KMS-11 (cell line): ENCODE measurements at regions not wholly inside any gene's neighbourhood (a gene's known extent, or its start where the extent isn't known, plus 50 kb on each side); places are given as distances from the start of the nearest gene placed in this dataset.

Experiments
- H2AFZ ChIP-seq: fragments of 200-600 bp; sonication (generic); 2 replicates; pipeline ENCODE4 v1.6.1; 2016; ENCODE audit warnings: antibody characterized with exemption, mixed run types, low read depth
- H3K27ac ChIP-seq: fragments of 200-600 bp; sonication (generic); 2 replicates; pipeline ENCODE4 v1.6.1; 2016; ENCODE audit warnings: mild to moderate bottlenecking, mixed run types
- H3K27me3 ChIP-seq: fragments of 200-600 bp; sonication (generic); 2 replicates; pipeline ENCODE4 v1.6.1; 2017; ENCODE audit warnings: mild to moderate bottlenecking, low read depth, mixed run types, moderate library complexity; ENCODE audit not compliant: insufficient read depth
- H3K36me3 ChIP-seq: fragments of 200-600 bp; sonication (generic); 2 replicates; pipeline ENCODE4 v1.6.1; 2017; ENCODE audit warnings: mild to moderate bottlenecking, mixed run types; ENCODE audit not compliant: insufficient read depth
- H3K4me1 ChIP-seq: fragments of 200-600 bp; sonication (generic); 2 replicates; pipeline ENCODE4 v1.6.1; 2016; ENCODE audit warnings: mild to moderate bottlenecking, low read depth, mixed run types; ENCODE audit not compliant: poor library complexity, severe bottlenecking
- H3K4me2 ChIP-seq: fragments of 200-600 bp; sonication (generic); 2 replicates; pipeline ENCODE4 v1.7.0; 2016; ENCODE audit warnings: mild to moderate bottlenecking, mixed run types
- H3K4me3 ChIP-seq: fragments of 200-600 bp; sonication (generic); IDR thresholded peaks from 2 replicates; pipeline ENCODE4 v1.6.1; 2017; ENCODE audit warnings: low read depth, low read length, mixed read lengths; ENCODE audit not compliant: insufficient read depth
- H3K79me2 ChIP-seq: fragments of 200-600 bp; sonication (generic); 2 replicates; pipeline ENCODE4 v1.6.1; 2016; ENCODE audit warnings: low read depth, mixed run types; ENCODE audit not compliant: insufficient read depth
- H3K9ac ChIP-seq: fragments of 200-600 bp; sonication (generic); 2 replicates; pipeline ENCODE4 v1.6.1; 2016; ENCODE audit warnings: mild to moderate bottlenecking, mixed run types
- H4K20me1 ChIP-seq: fragments of 200-600 bp; sonication (generic); 2 replicates; pipeline ENCODE4 v1.6.1; 2016; ENCODE audit warnings: mild to moderate bottlenecking, mixed run types; ENCODE audit not compliant: insufficient read depth
- TF ChIP-seq, protein P1 (sequence below): fragments of 200-600 bp; sonication (generic); conservative IDR thresholded peaks from 2 replicates; pipeline ENCODE4 v1.6.1; 2017; ENCODE audit warnings: low read depth, mild to moderate bottlenecking, antibody characterized with exemption, low read length, moderate library complexity, mixed read lengths

DNA sequence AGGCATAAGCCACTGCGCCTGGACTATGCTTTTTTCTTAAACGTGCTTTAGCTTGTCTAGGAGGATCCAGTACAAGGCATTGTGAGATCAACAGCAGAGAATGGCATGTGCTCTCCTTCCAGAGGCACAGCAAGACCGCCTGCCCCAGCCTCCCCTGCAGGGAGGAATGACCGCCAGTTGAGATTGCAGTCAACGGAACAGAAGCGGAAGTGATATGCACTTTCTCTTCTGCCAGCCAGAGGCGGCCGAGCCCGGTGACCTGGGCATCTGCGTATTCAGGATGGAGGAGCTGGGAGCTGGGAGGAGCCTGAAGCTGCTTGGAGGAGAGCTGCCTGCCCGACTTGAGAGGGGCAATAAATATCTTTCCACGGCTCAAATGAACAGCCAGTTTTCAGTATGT, 243.0 kb downstream of the CTTN start:
- no peak overlapping the region for H3K27ac ChIP-seq
- TF ChIP-seq, protein P1, sequence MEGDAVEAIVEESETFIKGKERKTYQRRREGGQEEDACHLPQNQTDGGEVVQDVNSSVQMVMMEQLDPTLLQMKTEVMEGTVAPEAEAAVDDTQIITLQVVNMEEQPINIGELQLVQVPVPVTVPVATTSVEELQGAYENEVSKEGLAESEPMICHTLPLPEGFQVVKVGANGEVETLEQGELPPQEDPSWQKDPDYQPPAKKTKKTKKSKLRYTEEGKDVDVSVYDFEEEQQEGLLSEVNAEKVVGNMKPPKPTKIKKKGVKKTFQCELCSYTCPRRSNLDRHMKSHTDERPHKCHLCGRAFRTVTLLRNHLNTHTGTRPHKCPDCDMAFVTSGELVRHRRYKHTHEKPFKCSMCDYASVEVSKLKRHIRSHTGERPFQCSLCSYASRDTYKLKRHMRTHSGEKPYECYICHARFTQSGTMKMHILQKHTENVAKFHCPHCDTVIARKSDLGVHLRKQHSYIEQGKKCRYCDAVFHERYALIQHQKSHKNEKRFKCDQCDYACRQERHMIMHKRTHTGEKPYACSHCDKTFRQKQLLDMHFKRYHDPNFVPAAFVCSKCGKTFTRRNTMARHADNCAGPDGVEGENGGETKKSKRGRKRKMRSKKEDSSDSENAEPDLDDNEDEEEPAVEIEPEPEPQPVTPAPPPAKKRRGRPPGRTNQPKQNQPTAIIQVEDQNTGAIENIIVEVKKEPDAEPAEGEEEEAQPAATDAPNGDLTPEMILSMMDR: no peak
- no peak overlapping the region for H3K4me2 ChIP-seq
- no peaks in the 10 kb centered on the region for H4K20me1 ChIP-seq
- no peaks in the 10 kb centered on the region for H3K4me1 ChIP-seq
- H3K9ac ChIP-seq: no peak overlapping the region
- no peak overlapping the region for H2AFZ ChIP-seq
- no peak overlapping the region for H3K4me3 ChIP-seq
- H3K36me3 ChIP-seq: no peaks in the 10 kb centered on the region
- H3K27me3 ChIP-seq: no peaks in the 10 kb centered on the region
- no peaks in the 10 kb centered on the region for H3K79me2 ChIP-seq

- no peak overlapping the region for H3K9ac ChIP-seq
- no peaks in the 10 kb centered on the region for H4K20me1 ChIP-seq
These were observed 243.9 kb downstream of the CTTN start for GRCh38 chr11:70642266-70642665.

DNA sequence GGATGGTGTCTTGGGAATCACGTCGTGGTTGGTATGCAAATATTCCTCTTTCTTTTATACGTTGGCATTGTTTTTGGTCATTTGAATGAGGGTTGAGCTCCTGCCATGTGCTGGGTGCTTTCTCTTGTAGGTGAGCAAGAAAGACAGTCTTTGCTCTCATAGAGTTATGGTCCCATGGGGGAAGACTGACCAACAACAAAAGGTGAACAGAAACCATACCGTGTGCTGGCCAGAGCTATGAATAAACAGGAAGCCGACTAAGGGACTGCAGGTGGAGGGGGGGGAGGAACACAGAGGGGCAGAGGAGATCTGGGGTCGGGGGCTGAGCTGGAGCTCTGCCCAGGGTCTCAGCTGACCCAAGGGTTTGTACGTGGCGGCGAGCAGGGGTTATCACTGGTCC, 245.3 kb downstream of the CTTN start:
- Histone ChIP-seq H3K4me3 (no peak overlapping the region), H3K36me3 (no peaks in the 10 kb centered on the region), H3K27ac (no peak overlapping the region), H2AFZ (no peak overlapping the region), H3K79me2 (no peaks in the 10 kb centered on the region), H3K27me3 (no peaks in the 10 kb centered on the region), H4K20me1 (no peaks in the 10 kb centered on the region), H3K4me1 (peaks cover 16% of the 10 kb centered on the region), H3K4me2 (no peak overlapping the region), H3K9ac (no peak overlapping the region)
- TF ChIP-seq, protein P1: no peak

More at GRCh38 chr11:70642266-70642665, 243.9 kb downstream of the CTTN start:
- Histone ChIP-seq H3K4me1 (peaks cover 4% of the 10 kb centered on the region), H2AFZ (no peak overlapping the region), H3K27me3 (no peaks in the 10 kb centered on the region), H3K4me2 (no peak overlapping the region), H3K79me2 (no peaks in the 10 kb centered on the region), H3K4me3 (no peak overlapping the region), H3K27ac (no peak overlapping the region), H3K36me3 (no peaks in the 10 kb centered on the region)
- TF ChIP-seq, protein P1: no peak

DNA sequence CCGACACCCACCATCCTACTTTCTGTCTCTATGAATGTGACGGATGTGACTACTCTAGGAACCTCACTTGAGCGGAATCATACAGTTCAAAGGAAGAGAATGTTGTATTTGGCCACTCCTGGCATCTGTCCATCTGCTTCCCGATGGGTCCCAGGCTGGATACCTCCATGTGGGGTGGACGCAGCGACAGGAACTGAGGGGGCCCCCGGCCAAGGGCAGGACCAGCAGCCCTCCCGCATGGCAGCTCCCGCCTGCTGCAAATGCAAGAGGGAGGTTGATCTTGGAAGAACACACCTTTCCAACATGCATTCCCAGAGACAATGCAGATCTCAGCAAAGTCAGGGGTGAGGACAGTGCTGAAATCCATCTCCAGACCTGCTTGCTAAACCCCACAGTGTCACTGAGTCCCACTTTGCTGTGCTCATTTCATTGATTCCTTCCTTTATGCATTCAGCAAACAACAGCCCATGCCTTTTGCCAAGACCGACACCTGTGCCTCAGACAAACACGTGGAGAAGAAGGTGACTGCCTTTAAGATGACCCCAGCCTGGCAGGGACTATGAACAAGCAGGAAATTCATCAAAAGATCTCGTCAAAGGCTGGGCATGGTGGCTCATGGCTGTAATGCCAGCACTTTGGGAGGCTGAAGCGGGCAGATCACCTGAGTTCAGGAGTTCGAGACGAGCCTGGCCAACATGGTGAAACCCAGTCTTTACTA, 246.2 kb downstream of the CTTN start:
- Histone ChIP-seq H3K4me1 (peaks cover 19% of the 10 kb centered on the region), H3K27me3 (no peaks in the 10 kb centered on the region), H3K36me3 (no peaks in the 10 kb centered on the region), H4K20me1 (no peaks in the 10 kb centered on the region), H3K4me2 (no peak overlapping the region), H3K9ac (no peak overlapping the region), H3K27ac (no peak overlapping the region), H3K4me3 (no peak overlapping the region), H3K79me2 (no peaks in the 10 kb centered on the region), H2AFZ (no peak overlapping the region)
- TF ChIP-seq, protein P1: no peak
